GM13976 (cell line): ENCODE measurements at regions not wholly inside any gene's neighbourhood (a gene's known extent, or its start where the extent isn't known, plus 50 kb on each side); places are given as distances from the start of the nearest gene placed in this dataset.

Experiments
- DNase-seq: peaks from one replicate; pipeline ENCODE4 v3.0.0; 2012; ENCODE audit warnings: low spot score
- CTCF ChIP-seq: IDR thresholded peaks from 2 replicates; pipeline ENCODE4 v1.5.1; 2012; ENCODE audit warnings: borderline replicate concordance, mild to moderate bottlenecking; ENCODE audit not compliant: insufficient read depth; ENCODE audit errors: extremely low read depth, missing control alignments, control extremely low read depth
- in situ Hi-C: fragments of 300-500 bp; cut with MboI; formaldehyde crosslinking; loops from one replicate; pipeline ENCODE4 v1.12.0; 2022; ENCODE audit warnings: low sequenced_read_pairs, mixed read lengths, inconsistent platforms; ENCODE audit not compliant: unreplicated experiment

GRCh38 chr11:8793114-8793777, 110.7 kb downstream of the RPL27A start:
- no peak for DNase-seq
- TF ChIP-seq CTCF = no peak
- in situ Hi-C loops = no loop called here

GRCh38 chr11:8794126-8794525, 111.5 kb downstream of the RPL27A start:
- no peak for TF ChIP-seq CTCF
- in situ Hi-C loops = no loop called here
- no peak for DNase-seq

- DNase-seq = no peak
- no peak for TF ChIP-seq CTCF
- in situ Hi-C loops = no loop called here
These were observed 112.1 kb downstream of the RPL27A start for GRCh38 chr11:8794677-8795103.

GRCh38 chr11:8796941-8797340, 114.0 kb upstream of the AKIP1 start:
- DNase-seq = no peak
- no peak for TF ChIP-seq CTCF

GRCh38 chr11:8799273-8799672, 111.7 kb upstream of the AKIP1 start:
- in situ Hi-C loops = no loop called here

More at GRCh38 chr11:8796941-8797340, 114.0 kb upstream of the AKIP1 start:
- in situ Hi-C loops = no loop called here

GRCh38 chr11:8800520-8801110, 110.4 kb upstream of the AKIP1 start:
- in situ Hi-C loops = no loop called here
- no peak for DNase-seq
- TF ChIP-seq CTCF = no peak

More at GRCh38 chr11:8799273-8799672, 111.7 kb upstream of the AKIP1 start:
- no peak for DNase-seq
- TF ChIP-seq CTCF = no peak
